GM19238 (cell line): ENCODE measurements at regions not wholly inside any gene's neighbourhood (a gene's known extent, or its start where the extent isn't known, plus 50 kb on each side); places are given as distances from the start of the nearest gene placed in this dataset.

Experiments
- DNase-seq: peaks from one replicate; pipeline ENCODE4 v3.0.0; 2011; ENCODE audit warnings: low spot score; ENCODE audit not compliant: insufficient read length

GRCh38 chr10:4590807-4591206, 235.2 kb upstream of the AKR1E2 start:
- DNase-seq: no peak

GRCh38 chr10:4588824-4589223, 237.2 kb upstream of the AKR1E2 start:
- DNase-seq: no peak

GRCh38 chr10:4587466-4587865, 238.5 kb upstream of the AKR1E2 start:
- DNase-seq: no peak

GRCh38 chr10:4586776-4587175, 239.2 kb upstream of the AKR1E2 start:
- no peak for DNase-seq

GRCh38 chr10:4581929-4582328, 244.1 kb upstream of the AKR1E2 start:
- no peak for DNase-seq

DNA sequence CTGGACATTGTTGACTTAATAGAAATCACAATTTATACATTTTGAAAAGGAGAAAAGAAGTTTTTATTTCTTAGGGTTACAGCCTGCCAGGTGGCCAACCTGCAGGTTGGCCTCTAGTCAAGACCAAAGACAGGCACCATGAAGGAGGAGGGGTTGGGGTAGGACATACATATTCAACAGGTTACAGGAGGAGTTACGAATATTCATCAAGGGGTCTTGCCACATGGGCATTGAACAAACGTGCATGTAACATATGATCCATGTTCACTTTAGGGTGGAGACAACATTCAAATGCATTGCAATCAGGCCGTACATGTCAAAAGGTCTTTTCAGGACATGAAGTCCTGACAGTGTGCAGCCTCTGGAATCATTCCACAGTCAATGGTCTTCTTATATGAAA, 246.2 kb upstream of the AKR1E2 start:
- DNase-seq: no peak

DNA sequence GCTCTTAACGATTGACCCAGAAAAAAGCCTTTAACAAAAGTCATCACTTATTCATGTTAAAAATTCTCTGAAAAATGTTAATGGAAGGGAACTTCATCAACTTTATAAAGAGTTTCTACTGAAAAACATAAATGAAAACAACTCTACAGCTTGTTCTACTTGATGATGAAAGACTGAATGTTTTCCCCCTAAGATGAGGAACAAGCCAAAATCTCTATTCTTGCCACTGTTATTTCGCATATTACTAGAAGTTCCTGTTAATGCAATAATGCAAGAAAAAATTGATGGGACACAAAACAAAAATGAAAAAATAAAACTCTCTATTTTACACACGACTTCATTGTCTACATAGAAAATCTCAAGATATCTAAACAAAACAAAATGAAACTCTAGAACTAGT, 249.8 kb upstream of the AKR1E2 start:
- no peak for DNase-seq

DNA sequence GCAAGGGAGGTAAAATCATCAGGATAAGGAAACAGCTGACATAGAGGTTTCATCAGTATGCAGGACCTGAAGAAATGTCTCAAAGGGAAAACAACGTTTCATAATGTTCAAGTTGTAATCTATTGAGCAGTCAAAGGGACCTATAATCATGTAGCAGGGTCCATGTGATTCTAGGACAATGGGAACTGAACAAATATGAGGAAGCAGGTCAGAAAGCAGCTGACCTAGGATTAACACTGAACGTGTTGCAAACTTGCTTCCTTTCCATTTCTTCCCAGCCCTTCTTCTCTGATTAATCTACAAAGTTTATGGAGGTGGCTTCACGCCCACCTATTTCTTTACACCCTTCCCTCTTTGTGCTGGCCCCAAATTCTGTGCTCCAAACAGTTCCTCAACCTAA, 256.9 kb upstream of the AKR1E2 start:
- no peak for DNase-seq

DNA sequence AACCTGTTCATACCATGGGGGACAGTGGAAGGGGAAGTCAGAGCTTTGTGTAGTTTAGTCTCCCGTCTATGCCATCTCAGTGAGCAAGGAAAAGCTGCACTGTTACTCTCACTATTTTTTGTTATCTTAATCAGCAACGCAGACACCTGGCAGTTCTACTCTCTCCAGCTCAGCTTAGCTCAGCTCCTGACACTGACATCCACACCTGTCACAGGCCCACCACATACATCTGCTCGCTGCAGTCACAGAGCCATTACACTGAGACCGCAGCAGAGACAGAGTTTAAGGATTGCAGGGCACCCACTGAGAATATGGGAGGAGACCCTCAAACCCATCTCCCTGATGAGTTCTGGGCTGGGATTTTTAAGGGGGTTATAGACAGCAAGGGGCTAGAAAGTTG, 257.3 kb upstream of the AKR1E2 start:
- no peak for DNase-seq

DNA sequence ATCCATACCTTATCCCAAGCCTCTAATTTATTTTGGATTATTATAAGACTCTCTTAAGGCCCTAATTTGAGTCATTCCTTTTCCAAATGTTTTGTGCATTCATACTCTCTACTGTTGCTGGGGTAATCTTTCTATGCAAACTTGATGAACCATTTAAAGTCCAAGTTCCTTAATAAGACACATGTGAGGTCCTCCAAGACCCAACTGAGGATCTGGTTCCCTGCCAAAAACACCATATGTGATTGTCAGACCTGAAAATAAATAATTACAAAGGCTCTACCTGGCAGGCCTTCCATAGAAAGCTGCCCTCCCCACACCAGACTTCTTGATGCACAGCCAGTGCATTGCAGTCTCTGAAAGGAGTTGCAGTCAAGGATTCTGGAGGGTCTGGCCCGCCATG, 257.9 kb upstream of the AKR1E2 start:
- DNase-seq: no peak

- no peak for DNase-seq
Measured at GRCh38 chr10:4567637-4568036, 258.4 kb upstream of the AKR1E2 start.

DNA sequence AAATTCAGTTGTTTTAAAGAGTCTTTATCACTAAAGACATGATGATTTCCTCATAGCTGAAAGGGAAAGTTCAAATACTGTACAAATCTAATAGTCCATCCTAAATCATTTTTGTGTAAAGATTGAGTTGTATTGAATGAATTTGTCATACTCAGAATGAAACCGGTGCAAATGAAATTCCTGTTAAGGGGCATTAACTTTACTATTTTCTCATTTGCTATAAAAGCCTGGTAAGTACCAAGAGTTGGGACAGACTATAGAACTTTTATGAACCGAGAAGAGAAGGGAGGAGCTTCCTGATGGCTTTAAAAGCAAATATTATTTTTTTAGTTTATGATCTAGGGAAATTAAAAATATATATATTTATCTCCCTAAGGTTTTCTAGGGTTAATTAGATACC, 260.0 kb upstream of the AKR1E2 start:
- no peak for DNase-seq

DNA sequence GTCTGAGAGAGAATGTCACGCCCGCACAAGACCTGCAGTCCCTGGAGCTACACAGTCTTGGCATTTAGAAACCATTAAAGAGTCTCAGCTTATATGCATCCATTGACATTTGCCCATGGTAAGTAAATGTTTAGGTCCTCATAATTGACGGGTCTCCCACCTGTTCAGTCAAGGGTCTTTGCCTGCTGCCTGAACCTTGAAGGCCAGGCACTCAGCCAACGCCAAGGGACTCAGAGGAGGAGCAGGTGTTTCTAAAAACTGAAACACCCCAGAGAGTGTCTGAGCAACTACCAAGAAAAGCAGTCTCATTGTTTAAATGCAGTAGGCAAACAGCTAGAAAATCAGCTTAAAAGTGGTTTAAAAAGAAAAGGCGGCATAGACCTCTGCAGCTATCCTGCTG, 264.7 kb upstream of the AKR1E2 start:
- DNase-seq: no peak

- no peak for DNase-seq
Measured at GRCh38 chr10:4557469-4557868, 268.5 kb upstream of the AKR1E2 start.

DNA sequence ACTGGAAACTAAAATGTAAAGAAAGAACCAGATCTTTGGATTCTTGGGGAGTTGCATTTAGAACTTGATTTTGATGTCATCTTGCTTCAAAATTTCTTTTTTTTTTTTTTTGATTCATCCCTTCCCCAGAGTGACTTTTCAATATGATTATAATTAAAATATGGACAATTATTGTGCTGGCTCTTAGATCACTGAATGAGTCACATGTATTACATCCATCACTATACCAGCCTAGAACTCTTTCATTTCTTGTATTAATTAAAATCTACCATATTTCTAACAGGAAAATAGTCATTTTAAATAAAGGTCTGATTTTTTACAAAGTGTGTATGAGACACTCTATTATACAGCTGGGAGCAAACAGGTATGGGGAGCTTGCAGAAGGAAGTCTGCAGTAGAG, 269.5 kb upstream of the AKR1E2 start:
- DNase-seq: no peak

DNA sequence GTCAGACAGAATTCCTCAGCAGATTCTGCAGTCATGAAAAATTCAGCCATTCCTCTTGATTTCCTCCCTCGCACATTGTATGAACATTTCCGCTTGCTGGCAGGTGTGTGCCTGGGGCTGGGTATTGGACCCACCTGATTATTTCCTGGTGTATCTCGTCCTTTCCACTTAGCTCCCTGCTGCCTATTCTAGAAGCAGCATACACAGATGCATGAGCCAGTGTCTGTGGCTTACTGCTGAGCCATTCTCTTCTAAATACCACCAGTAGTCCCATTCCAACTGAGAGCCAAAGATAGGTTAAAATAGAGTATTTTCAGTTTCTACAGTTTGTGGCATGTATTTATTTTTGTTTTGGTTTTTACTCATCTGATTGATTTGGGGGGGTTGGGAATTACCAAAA, 270.1 kb upstream of the AKR1E2 start:
- no peak for DNase-seq

DNA sequence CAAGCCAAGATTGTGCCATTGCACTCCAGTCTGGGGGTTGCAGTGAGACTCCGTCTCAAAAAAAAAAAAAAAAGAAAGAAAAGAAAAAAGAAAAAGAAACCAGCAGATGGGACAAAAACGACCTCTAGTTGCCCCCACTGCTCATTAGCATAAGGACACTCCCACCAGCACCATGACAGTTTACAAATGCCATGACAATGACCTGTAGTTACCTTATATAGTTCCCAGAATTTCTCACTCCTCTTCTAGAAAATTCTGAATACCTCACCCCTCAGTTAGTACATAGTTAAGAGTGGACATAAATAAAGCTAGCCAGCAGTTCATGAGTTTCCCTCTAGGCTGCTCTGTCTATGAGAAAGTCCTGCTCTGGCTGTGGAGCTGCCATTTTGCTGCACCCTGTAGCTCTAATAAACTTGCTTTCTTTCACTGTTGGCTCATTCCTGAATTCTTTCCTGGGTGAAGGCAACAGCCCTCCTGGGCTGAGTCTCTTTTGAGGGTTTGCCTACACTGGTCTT, 276.8 kb upstream of the AKR1E2 start:
- no peak for DNase-seq

GRCh38 chr10:4546931-4547330, 279.1 kb upstream of the AKR1E2 start:
- DNase-seq: no peak

DNA sequence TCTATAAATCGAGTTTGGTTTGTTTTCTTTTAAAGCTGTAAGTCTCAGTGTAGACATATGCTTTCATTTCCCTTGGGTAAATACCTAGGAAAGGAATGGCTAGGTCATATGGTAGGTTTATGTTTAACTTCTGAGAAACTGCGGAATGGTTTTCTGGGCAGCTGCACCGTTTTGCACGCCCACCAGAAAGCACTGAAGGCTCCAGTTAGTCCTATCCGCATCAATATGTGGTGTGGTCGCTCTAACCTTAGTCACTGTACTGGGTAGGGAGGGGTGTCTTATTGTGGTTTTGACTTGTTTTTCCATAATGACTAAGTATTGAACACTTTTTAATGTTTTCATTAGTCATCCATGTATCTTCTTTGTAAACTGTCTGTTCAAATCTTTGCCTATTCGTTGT, 279.5 kb upstream of the AKR1E2 start:
- DNase-seq: no peak

- DNase-seq: no peak
Measured at GRCh38 chr10:4545062-4545461, 280.9 kb upstream of the AKR1E2 start.

DNA sequence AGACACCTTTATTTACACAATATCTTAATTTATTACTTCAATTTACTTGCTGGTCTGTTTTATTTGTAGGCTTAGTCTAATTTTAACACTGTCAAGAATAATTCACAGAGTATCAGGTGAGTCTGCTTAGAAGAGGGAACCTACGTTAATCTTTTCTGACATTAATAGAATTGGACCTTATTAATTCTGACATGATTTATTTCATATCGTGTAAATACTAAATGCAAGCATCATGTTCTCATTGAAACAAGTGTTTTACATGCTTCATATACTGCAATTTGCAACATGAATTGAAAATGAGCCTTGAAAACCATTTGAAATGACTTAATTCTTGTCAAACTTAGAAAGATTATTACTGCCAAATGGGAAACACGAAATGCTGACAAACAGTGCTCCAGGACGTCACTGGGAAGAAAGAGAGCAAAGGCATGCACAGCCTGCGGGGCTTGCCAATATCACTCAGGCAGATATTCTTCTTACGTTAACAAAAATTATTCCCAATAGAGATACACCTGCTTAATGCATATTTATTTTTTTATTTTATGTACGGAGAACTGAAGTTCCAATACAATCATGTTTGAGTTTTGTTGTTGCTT, 282.0 kb upstream of the AKR1E2 start:
- no peak for DNase-seq

DNA sequence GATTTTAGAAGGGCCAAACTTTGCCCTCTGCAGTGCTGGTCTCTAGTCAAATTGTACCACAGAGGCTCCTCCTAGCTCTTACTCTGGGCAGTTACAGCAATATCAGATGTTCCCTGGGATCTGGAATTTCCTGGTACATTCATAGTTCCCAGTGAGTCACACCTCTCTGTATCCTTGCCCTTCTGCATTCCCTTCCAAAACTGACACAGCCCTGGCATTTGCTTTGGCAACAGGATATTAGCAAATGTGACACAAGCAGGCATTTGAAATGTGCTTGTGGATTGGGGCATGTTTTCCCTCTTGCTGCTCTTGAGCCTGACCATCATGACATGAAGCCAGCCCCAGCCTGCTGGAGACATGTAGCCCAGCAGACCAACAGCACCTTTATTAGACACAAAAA, 284.7 kb upstream of the AKR1E2 start:
- DNase-seq: no peak

DNA sequence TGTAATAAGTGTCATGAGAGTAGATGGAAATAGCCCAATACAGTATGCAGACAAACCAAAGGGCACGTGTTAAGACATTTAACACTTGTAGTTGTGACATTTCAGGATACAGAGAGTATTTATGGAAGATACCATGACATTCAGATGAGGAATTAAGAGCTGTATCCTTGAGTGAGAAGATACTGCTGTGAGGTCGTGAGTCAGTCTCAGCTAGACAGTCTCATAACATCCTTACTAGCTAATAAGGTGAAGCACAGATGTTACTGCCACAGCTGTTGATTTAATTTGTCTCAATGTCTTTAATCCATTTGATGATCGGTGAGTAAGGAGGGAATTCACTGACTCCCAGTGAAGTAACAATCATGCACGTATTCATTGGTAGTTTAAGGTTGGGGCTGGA, 288.0 kb upstream of the AKR1E2 start:
- DNase-seq: no peak

DNA sequence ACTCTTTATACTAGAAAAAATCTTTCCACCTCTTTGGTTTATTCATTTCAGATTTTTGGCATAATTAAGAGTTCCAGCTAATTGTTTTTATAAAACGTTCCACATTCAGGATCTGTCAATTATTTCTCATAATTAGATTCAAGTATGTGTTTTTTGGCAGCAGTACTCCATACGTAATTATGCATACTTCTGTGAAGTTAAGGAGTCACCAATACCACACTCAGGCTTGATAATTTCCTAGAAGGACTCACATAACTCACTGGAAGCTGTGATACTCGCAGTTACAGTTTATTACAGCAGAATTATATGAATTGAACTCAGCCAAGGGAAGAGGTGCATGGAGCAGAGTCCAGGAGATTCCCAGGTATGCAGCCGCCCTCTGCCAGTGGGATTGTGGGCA, 290.5 kb upstream of the AKR1E2 start:
- DNase-seq: no peak
